Hepatocyte (in vitro differentiated cells): ENCODE measurements at regions not wholly inside any gene's neighbourhood (a gene's known extent, or its start where the extent isn't known, plus 50 kb on each side); places are given as distances from the start of the nearest gene placed in this dataset.

Source experiments
- DNase-seq: peaks from one replicate; pipeline ENCODE4 v3.0.0-alpha.2; 2016; ENCODE audit warnings: low spot score
- H2AFZ ChIP-seq: fragments of 200-600 bp; sonication (generic); 2 replicates; pipeline ENCODE4 v1.6.0; 2016; ENCODE audit warnings: antibody characterized with exemption, mild to moderate bottlenecking
- H3K27ac ChIP-seq: fragments of 200-600 bp; sonication (generic); 2 replicates; pipeline ENCODE4 v1.5.1; 2016; ENCODE audit warnings: mild to moderate bottlenecking
- H3K27me3 ChIP-seq: fragments of 200-600 bp; sonication (generic); 2 replicates; pipeline ENCODE4 v1.6.1; 2016
- H3K36me3 ChIP-seq: fragments of 200-600 bp; sonication (generic); replicated peaks from 2 replicates; pipeline ENCODE4 v1.5.1; 2016; ENCODE audit warnings: low read depth; ENCODE audit not compliant: insufficient read depth
- H3K4me1 ChIP-seq: fragments of 200-600 bp; sonication (generic); 2 replicates; pipeline ENCODE4 v1.5.1; 2016; ENCODE audit warnings: mild to moderate bottlenecking, moderate library complexity; ENCODE audit not compliant: insufficient read depth
- H3K4me2 ChIP-seq: fragments of 200-600 bp; sonication (generic); 2 replicates; pipeline ENCODE4 v1.6.0; 2016
- H3K4me3 ChIP-seq: fragments of 200-600 bp; sonication (generic); 2 replicates; pipeline ENCODE4 v1.5.1; 2016; ENCODE audit warnings: mild to moderate bottlenecking
- H3K79me2 ChIP-seq: fragments of 200-600 bp; sonication (generic); 2 replicates; pipeline ENCODE4 v1.6.0; 2017; ENCODE audit warnings: mild to moderate bottlenecking
- H3K9me2 ChIP-seq: fragments of 200-600 bp; sonication (generic); replicated peaks from 2 replicates; pipeline ENCODE4 v1.6.0; 2017; ENCODE audit warnings: mild to moderate bottlenecking; ENCODE audit not compliant: insufficient read depth
- H3K9me3 ChIP-seq: fragments of 200-600 bp; sonication (generic); 2 replicates; pipeline ENCODE4 v1.5.1; 2016; ENCODE audit warnings: low read depth, mild to moderate bottlenecking
- H4K20me1 ChIP-seq: fragments of 200-600 bp; sonication (generic); 2 replicates; pipeline ENCODE4 v1.6.0; 2016; ENCODE audit warnings: mild to moderate bottlenecking; ENCODE audit not compliant: insufficient read depth, poor library complexity, severe bottlenecking
- CTCF ChIP-seq: fragments of 200-600 bp; sonication (generic); IDR thresholded peaks from 2 replicates; pipeline ENCODE4 v1.5.1; 2016; ENCODE audit warnings: antibody characterized with exemption, mild to moderate bottlenecking; ENCODE audit not compliant: poor library complexity
- EZH2 ChIP-seq: fragments of 200-600 bp; sonication (generic); IDR thresholded peaks from 2 replicates; pipeline ENCODE4 v1.6.1; 2016; ENCODE audit warnings: antibody characterized with exemption, mild to moderate bottlenecking, borderline replicate concordance
- EZH2phosphoT487 ChIP-seq: fragments of 200-600 bp; sonication (generic); IDR thresholded peaks from one replicate; pipeline ENCODE4 v1.6.1; 2018; ENCODE audit warnings: antibody characterized with exemption, mild to moderate bottlenecking, low read depth, moderate library complexity; ENCODE audit not compliant: unreplicated experiment, severe bottlenecking
- WGBS: methylation state at CpG from one replicate; pipeline ENCODE4 v1.1.6; 2016; ENCODE audit warnings: low lambda C conversion rate; ENCODE audit errors: missing lambda C conversion rate; 5-methylcytosine and 5-hydroxymethylcytosine counted together

DNA sequence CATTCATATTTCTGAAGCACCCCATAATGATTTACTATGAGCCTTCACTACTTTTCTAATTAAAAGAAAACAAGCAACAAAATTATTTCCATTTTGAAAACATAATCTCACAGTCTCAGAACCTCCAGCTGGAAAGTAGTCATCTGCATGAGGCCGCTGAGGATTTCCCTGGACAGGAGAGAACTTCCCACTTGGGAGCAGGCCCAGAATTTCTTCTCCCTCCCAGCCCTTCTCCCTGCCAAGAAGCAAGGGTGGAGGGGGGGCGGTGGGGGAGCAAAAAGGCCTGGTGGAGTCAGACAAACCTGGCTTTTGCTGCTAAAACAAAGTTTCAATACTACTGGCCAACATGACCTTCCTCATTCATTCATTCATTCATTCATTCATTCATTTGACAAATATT lies 167.3 kb downstream of the PJA1 start:
- TF ChIP-seq EZH2: no peak
- no peak for TF ChIP-seq CTCF
- no peak for TF ChIP-seq EZH2phosphoT487
- no peaks in the 10 kb centered on the region for H4K20me1 ChIP-seq
- H3K9me3 ChIP-seq: no peaks in the 10 kb centered on the region
- no peak overlapping the region for H2AFZ ChIP-seq
- 60% methylated on average over 1 of the region's 2 CpGs for WGBS
- no peak overlapping the region for H3K27ac ChIP-seq
- no peaks in the 10 kb centered on the region for H3K79me2 ChIP-seq
- H3K4me3 ChIP-seq: no peak overlapping the region
- no peaks in the 10 kb centered on the region for H3K9me2 ChIP-seq
- peak; percentile 38 for DNase-seq
- H3K4me2 ChIP-seq: no peak overlapping the region
- H3K27me3 ChIP-seq: no peaks in the 10 kb centered on the region
- H3K4me1 ChIP-seq: peaks cover 13% of the 10 kb centered on the region
- H3K36me3 ChIP-seq: no peaks in the 10 kb centered on the region

DNA sequence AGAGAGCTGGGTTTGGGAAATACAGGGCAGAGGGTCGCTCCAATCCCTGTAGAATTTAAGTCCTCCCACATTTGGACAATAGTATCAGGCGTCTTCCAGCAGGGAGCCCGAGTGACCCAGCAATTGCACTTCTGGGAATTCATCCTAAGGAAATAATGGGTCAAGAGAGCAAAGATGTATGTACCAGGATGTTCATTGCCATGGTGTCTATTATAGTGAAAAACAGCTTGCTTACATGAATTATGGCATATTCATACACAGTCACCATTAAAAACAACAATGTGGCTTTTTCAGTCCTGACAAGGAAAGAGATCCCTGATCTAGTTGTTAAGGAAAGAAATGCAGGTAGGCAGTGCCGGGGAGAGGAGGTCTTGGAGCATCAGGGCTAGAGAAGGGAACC lies 167.7 kb downstream of the PJA1 start:
- 68% methylated on average over 4 of the region's 4 CpGs for WGBS
- TF ChIP-seq EZH2phosphoT487 (no peak), EZH2 (no peak), CTCF (no peak)
- H3K36me3 ChIP-seq: no peaks in the 10 kb centered on the region
- no peaks in the 10 kb centered on the region for H3K9me2 ChIP-seq
- no peak overlapping the region for H3K4me2 ChIP-seq
- no peak for DNase-seq
- H3K27me3 ChIP-seq: no peaks in the 10 kb centered on the region
- H3K79me2 ChIP-seq: no peaks in the 10 kb centered on the region
- no peaks in the 10 kb centered on the region for H4K20me1 ChIP-seq
- H3K4me3 ChIP-seq: no peak overlapping the region
- H3K9me3 ChIP-seq: no peaks in the 10 kb centered on the region
- no peak overlapping the region for H3K27ac ChIP-seq
- H3K4me1 ChIP-seq: peaks cover 13% of the 10 kb centered on the region
- H2AFZ ChIP-seq: no peak overlapping the region

DNA sequence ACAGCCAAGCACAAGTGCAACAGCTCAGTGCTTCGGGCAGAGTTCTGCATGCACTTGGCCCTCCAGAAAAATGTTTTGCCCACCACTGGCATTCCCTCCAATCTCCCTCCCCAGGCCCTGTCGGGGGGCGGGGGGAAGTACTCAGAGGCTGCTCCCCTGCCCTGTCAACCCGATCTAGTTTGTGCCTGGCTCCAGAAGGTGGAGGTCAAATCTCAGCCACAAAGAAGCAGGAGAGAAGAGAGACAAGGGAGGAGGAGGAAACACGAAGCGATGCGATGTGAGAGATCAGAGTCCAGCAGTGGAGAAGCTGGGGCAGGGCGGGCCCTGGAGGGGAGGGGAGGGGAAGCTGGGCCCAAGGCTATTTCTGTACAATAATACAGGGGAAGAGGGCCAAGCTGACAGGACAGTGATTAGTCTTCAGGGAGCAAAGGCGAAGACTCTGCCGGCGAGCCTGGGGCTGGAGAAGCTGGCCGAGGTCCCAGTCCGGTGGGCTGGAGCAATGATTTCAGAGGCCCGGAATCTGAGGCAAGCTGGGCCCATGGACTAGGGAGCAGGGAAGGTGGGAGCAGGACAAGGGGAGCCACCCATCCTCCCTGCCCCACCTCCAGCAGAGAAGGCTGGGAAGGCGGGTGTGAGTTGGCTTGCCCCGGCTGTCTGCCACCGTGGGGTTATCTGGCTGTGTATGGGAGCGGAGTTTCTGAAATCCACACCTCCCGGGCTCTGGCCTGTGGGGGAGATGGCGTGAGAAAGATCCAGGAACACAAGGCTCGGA lies 167.1 kb downstream of the EFNB1 start:
- no peak overlapping the region for H2AFZ ChIP-seq
- 57% methylated on average over 21 of the region's 21 CpGs for WGBS
- no peaks in the 10 kb centered on the region for H3K79me2 ChIP-seq
- H3K27me3 ChIP-seq: no peaks in the 10 kb centered on the region
- peak overlapping the region; percentile 82 for H3K27ac ChIP-seq
- peak; percentile 62 for DNase-seq
- H3K9me2 ChIP-seq: no peaks in the 10 kb centered on the region
- H3K9me3 ChIP-seq: no peaks in the 10 kb centered on the region
- no peaks in the 10 kb centered on the region for H3K36me3 ChIP-seq
- H4K20me1 ChIP-seq: no peaks in the 10 kb centered on the region
- peak overlapping the region; percentile 53 for H3K4me2 ChIP-seq
- H3K4me3 ChIP-seq: no peak overlapping the region
- peaks cover 13% of the 10 kb centered on the region for H3K4me1 ChIP-seq
- TF ChIP-seq EZH2phosphoT487: no peak
- no peak for TF ChIP-seq EZH2
- TF ChIP-seq CTCF: no peak
